ENCODE measurements at regions not wholly inside any gene's neighbourhood (a gene's known extent, or its start where the extent isn't known, plus 50 kb on each side); places are given as distances from the start of the nearest gene placed in this dataset.

DNA sequence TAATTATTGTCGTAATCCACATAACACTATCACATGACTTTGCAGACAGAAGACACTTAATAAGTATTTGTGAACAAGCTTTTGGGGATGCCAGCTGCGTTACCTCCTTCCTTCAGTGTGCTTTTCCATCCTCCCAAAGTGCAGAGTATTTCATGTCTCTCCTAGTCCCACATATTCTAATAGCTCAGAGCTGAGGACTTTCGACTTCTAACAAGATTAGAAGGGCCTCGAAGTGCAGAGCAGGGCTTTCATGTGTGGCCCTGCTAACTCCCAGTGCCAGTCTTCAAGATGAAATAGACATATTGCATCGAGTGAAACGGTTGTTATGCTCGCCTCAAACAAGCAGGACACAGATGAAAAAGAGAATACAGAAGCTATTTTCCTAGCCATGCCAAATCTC lies 125.7 kb upstream of the RNF32 start:
- TF ChIP-seq, protein P1, sequence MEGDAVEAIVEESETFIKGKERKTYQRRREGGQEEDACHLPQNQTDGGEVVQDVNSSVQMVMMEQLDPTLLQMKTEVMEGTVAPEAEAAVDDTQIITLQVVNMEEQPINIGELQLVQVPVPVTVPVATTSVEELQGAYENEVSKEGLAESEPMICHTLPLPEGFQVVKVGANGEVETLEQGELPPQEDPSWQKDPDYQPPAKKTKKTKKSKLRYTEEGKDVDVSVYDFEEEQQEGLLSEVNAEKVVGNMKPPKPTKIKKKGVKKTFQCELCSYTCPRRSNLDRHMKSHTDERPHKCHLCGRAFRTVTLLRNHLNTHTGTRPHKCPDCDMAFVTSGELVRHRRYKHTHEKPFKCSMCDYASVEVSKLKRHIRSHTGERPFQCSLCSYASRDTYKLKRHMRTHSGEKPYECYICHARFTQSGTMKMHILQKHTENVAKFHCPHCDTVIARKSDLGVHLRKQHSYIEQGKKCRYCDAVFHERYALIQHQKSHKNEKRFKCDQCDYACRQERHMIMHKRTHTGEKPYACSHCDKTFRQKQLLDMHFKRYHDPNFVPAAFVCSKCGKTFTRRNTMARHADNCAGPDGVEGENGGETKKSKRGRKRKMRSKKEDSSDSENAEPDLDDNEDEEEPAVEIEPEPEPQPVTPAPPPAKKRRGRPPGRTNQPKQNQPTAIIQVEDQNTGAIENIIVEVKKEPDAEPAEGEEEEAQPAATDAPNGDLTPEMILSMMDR (IDR thresholded peaks at IDR 0.05 in 4 of 5, conservative IDR thresholded peaks at IDR 0.05 in 1 of 5) = no peak
- TF ChIP-seq POLR2A (IDR thresholded peaks at IDR 0.05) = no peak
- H3K9me3 ChIP-seq = peaks cover 0 to 6% (median 0%) of the 10 kb centered on the region in 3 donors
- ATAC-seq (no peak), DNase-seq (no peak)
- no peaks in the 10 kb centered on the region for H3K36me3 ChIP-seq
- intact Hi-C loops (cut with DNase I; ENCODE audit: low total_unique reads) (no loop called here), in situ Hi-C loops (cut with MboI; ENCODE audit: low sequenced_read_pairs in 4 of 4) (no loop called here)
- no peaks in the 10 kb centered on the region for H3K4me1 ChIP-seq
- no peak overlapping the region for H3K27ac ChIP-seq
- no peak overlapping the region for H3K4me3 ChIP-seq
- peaks cover 0 to 2% (median 0%) of the 10 kb centered on the region in 3 donors for H3K27me3 ChIP-seq

DNA sequence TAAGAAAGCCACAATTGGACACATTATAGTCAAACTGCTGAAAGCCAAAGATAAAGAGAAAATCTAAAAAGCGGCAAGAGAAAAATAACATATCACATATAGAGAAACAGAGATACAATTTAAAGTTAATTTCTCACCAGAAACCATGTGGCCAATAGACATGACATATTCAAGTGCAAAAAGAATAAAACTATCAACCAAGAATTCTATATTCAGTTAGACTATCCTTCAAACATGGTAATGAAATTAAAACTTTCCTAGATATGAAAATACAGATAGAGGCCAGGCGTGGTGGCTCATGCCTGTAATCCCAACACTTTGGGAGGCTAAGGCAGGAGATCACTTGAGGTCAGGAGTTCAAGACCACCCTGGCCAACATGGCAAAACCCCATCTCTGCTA lies 129.1 kb upstream of the RNF32 start:
- no peak overlapping the region for H3K4me3 ChIP-seq
- H3K4me1 ChIP-seq = no peaks in the 10 kb centered on the region
- H3K9me3 ChIP-seq = peaks cover 0 to 6% (median 0%) of the 10 kb centered on the region in 3 donors
- intact Hi-C loops (cut with DNase I; ENCODE audit: low total_unique reads) = no loop called here
- no peak overlapping the region for H3K27ac ChIP-seq
- peaks cover 0 to 2% (median 0%) of the 10 kb centered on the region in 3 donors for H3K27me3 ChIP-seq
- in situ Hi-C loops (cut with MboI; ENCODE audit: low sequenced_read_pairs in 4 of 4) = no loop called here
- no peak for TF ChIP-seq POLR2A (IDR thresholded peaks at IDR 0.05)
- TF ChIP-seq, protein P1 (IDR thresholded peaks at IDR 0.05 in 4 of 5, conservative IDR thresholded peaks at IDR 0.05 in 1 of 5) = no peak
- DNase-seq = no peak
- H3K36me3 ChIP-seq = no peaks in the 10 kb centered on the region
- no peak for ATAC-seq

DNA sequence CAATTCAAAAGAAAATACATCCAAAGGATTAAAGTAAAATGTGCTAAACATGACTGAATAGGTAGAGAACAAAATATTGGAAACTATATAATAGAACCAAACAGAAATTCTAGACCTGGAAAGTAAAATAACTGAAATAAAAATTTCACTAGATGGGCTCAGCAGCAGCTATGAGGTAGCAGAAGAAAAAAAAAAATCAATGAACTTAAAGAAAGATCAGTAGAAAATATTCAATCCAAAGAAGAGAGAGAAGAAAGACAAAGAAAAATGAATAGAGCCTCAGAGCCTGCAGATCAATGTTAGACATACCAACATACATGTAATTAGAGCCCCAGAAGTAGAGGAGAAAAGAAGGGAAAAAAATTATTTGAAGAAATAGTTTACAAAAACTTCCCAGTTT lies 129.6 kb upstream of the RNF32 start:
- TF ChIP-seq, protein P1 (IDR thresholded peaks at IDR 0.05 in 4 of 5, conservative IDR thresholded peaks at IDR 0.05 in 1 of 5) = no peak
- no peak for TF ChIP-seq POLR2A (IDR thresholded peaks at IDR 0.05)
- Histone ChIP-seq H3K9me3 (peaks cover 0 to 6% (median 0%) of the 10 kb centered on the region in 3 donors), H3K4me3 (no peak overlapping the region), H3K36me3 (no peaks in the 10 kb centered on the region), H3K4me1 (no peaks in the 10 kb centered on the region), H3K27me3 (peaks cover 0 to 2% (median 0%) of the 10 kb centered on the region in 3 donors), H3K27ac (no peak overlapping the region)
- in situ Hi-C loops (cut with MboI; ENCODE audit: low sequenced_read_pairs in 4 of 4) (no loop called here), intact Hi-C loops (cut with DNase I; ENCODE audit: low total_unique reads) (no loop called here)
- DNase-seq = no peak
- no peak for ATAC-seq

DNA sequence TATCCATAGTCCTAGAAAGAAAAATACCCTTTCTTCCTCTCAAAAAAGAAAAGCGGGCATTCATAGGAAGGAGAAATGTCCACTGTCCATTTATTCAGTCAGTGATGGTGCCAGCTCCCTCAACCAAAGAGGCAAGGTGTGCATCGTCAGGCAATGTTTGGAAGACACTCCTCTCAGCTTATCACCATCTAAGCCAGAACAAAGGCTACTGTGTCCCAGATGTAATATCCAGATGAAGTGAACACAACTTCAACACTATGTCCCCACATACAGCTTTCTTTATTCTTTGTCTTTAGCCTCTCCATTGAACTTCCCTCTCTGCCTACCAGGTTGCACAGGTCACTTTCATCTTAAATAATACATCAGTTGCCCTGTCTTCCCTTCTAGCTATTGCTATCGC lies 131.4 kb upstream of the RNF32 start:
- H3K27me3 ChIP-seq = peaks cover 0 to 2% (median 0%) of the 10 kb centered on the region in 3 donors
- H3K4me1 ChIP-seq = no peaks in the 10 kb centered on the region
- DNase-seq (no peak), ATAC-seq (no peak)
- in situ Hi-C loops (cut with MboI; ENCODE audit: low sequenced_read_pairs in 4 of 4) (no loop called here), intact Hi-C loops (cut with DNase I; ENCODE audit: low total_unique reads) (no loop called here)
- H3K4me3 ChIP-seq = no peak overlapping the region
- H3K27ac ChIP-seq = no peak overlapping the region
- no peaks in the 10 kb centered on the region for H3K36me3 ChIP-seq
- TF ChIP-seq POLR2A (IDR thresholded peaks at IDR 0.05) = no peak
- TF ChIP-seq, protein P1 (IDR thresholded peaks at IDR 0.05 in 4 of 5, conservative IDR thresholded peaks at IDR 0.05 in 1 of 5) = no peak
- H3K9me3 ChIP-seq = peaks cover 0 to 6% (median 0%) of the 10 kb centered on the region in 3 donors

DNA sequence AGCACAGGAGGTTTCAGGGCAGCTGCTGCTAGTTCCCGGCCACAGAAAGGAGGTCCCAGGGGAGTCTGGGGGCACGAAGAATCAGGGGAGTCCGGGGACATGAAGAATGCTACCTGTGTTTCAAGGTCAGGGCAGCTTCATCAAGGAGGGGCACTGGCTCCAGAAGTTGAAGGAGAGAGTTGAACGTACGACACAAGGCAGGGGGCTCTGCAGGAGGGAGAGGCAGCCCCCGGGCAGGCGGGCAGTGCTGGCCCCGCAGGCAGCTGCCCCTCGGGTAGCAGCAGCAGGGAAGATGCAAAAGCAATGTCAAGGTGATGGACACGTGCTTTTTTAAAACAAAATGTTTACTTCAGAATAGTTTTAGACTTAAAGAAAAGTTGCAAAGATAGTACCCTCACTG lies 134.7 kb upstream of the RNF32 start:
- intact Hi-C loops (cut with DNase I; ENCODE audit: low total_unique reads) = no loop called here
- Histone ChIP-seq H3K9me3 (no peaks in the 10 kb centered on the region), H3K4me3 (no peak overlapping the region), H3K27ac (no peak overlapping the region), H3K36me3 (no peaks in the 10 kb centered on the region), H3K27me3 (no peaks in the 10 kb centered on the region), H3K4me1 (no peaks in the 10 kb centered on the region)
- ATAC-seq (no peak), DNase-seq (no peak)
- in situ Hi-C loops (cut with MboI; ENCODE audit: low sequenced_read_pairs in 4 of 4) = no loop called here
- no peak for TF ChIP-seq POLR2A (IDR thresholded peaks at IDR 0.05)
- TF ChIP-seq, protein P1 (IDR thresholded peaks at IDR 0.05 in 4 of 5, conservative IDR thresholded peaks at IDR 0.05 in 1 of 5) = no peak

Measured in gastrocnemius medialis (tissue), 4 donors.